H1 (cell line): ENCODE measurements at regions not wholly inside any gene's neighbourhood (a gene's known extent, or its start where the extent isn't known, plus 50 kb on each side); places are given as distances from the start of the nearest gene placed in this dataset.

Experiments
- CTCF ChIA-PET: fragments of 300-600 bp; sonication (Branson Sonifier 250); formaldehyde crosslinking; loops from one replicate; lab custom pipeline; 2021; ENCODE audit not compliant: partially characterized antibody; lab: Charles Lee
- POLR2A ChIA-PET: fragments of 300-600 bp; sonication (Branson Sonifier 250); formaldehyde crosslinking; loops from one replicate; lab custom pipeline; 2021; ENCODE audit warnings: inconsistent platforms; ENCODE audit not compliant: partially characterized antibody; lab: Charles Lee
- DNase-seq, 2 experiments: peaks; one replicate each; pipeline versions ENCODE4 v3.0.0 to v3.0.0-alpha.2; 2010 to 2022; ENCODE audit warnings: low spot score in 2 of 2, low read depth in 1 of 2, mixed read lengths in 1 of 2
- FAIRE-seq: peaks from 2 replicates; lab custom pipeline; 2011; peaks lifted over from hg19 to GRCh38; lab: Jason Lieb, UNC
- H2AFZ ChIP-seq: 2 replicates; pipeline ENCODE4 v1.8.1; 2012; ENCODE audit warnings: low read length, inconsistent platforms
- H2AK5ac ChIP-seq: 2 replicates; pipeline ENCODE4 v1.6.1; 2013; ENCODE audit warnings: low read depth, low read length
- H2BK120ac ChIP-seq: replicated peaks from 2 replicates; pipeline ENCODE3; 2013; ENCODE audit warnings: low read depth, low read length, inconsistent platforms
- H2BK12ac ChIP-seq: 2 replicates; pipeline ENCODE4 v1.6.1; 2013; ENCODE audit warnings: low read depth, low read length
- H2BK15ac ChIP-seq: 2 replicates; pipeline ENCODE4 v1.6.1; 2013; ENCODE audit warnings: low read length
- H2BK20ac ChIP-seq: 2 replicates; pipeline ENCODE4 v1.6.1; 2013; ENCODE audit warnings: low read length
- H2BK5ac ChIP-seq: 2 replicates; pipeline ENCODE4 v1.6.1; 2013; ENCODE audit warnings: low read depth, low read length
- H3K14ac ChIP-seq: 2 replicates; pipeline ENCODE4 v1.6.1; 2013; ENCODE audit warnings: inconsistent platforms; ENCODE audit not compliant: insufficient read length
- H3K18ac ChIP-seq: 2 replicates; pipeline ENCODE4 v1.6.1; 2013; ENCODE audit warnings: low read length; ENCODE audit errors: extremely low read depth
- H3K23ac ChIP-seq: 2 replicates; pipeline ENCODE4 v1.6.1; 2013; ENCODE audit warnings: inconsistent platforms; ENCODE audit not compliant: insufficient read length
- H3K23me2 ChIP-seq: 2 replicates; pipeline ENCODE4 v1.6.1; 2013; ENCODE audit warnings: low read depth, low read length
- H3K27ac ChIP-seq: 2 replicates; pipeline ENCODE4 v1.6.1; 2011; ENCODE audit warnings: low read depth, low read length, inconsistent platforms
- H3K27me3 ChIP-seq, 4 experiments: replicated peaks in 1 of 4; 1 replicate in 1 of 4; 2 replicates in 3 of 4; pipeline versions ENCODE4 v1.6.1 to v1.8.1; 2011 to 2013; ENCODE audit warnings: low read length in 3 of 4, mild to moderate bottlenecking in 3 of 4, inconsistent platforms in 2 of 4, mixed read lengths in 2 of 4, moderate library complexity in 1 of 4; ENCODE audit not compliant: control insufficient read depth in 3 of 4, insufficient read depth in 3 of 4; ENCODE audit errors: extremely low read depth in 1 of 4
- H3K36me3 ChIP-seq, 4 experiments: 2 replicates each; pipeline versions ENCODE4 v1.6.1 to v1.8.1; 2011 to 2013; ENCODE audit warnings: mild to moderate bottlenecking in 4 of 4, low read length in 3 of 4, moderate library complexity in 2 of 4, control low read depth in 1 of 4, inconsistent platforms in 1 of 4; ENCODE audit not compliant: insufficient read depth in 4 of 4, control insufficient read depth in 2 of 4
- H3K4ac ChIP-seq: replicated peaks from 2 replicates; pipeline ENCODE3; 2013; ENCODE audit warnings: low read length, low read depth, mixed read lengths, inconsistent platforms; ENCODE audit not compliant: insufficient read length
- H3K4me1 ChIP-seq, 4 experiments: replicated peaks in 1 of 4; 1 replicate in 1 of 4; 2 replicates in 3 of 4; pipeline versions ENCODE4 v1.6.1 to v1.8.1; 2011 to 2013; ENCODE audit warnings: low read length in 3 of 4, inconsistent platforms in 2 of 4, mixed read lengths in 1 of 4; ENCODE audit not compliant: insufficient read depth in 4 of 4, control insufficient read depth in 3 of 4
- H3K4me2 ChIP-seq, 2 experiments: 2 replicates each; pipeline versions ENCODE4 v1.6.1 to v1.8.1; 2011 to 2013; ENCODE audit warnings: low read depth in 2 of 2, low read length in 2 of 2, control low read depth in 1 of 2, inconsistent platforms in 1 of 2, mild to moderate bottlenecking in 1 of 2; ENCODE audit not compliant: insufficient read depth in 1 of 2
- H3K4me3 ChIP-seq, 4 experiments: fragments of 200-600, 300-600 bp in 1 of 4; sonication (generic), shearing (Covaris generic), sonication (Bioruptor Twin) in 1 of 4; 2 replicates each; pipeline versions ENCODE4 v1.5.1 to v1.8.1; 2011 to 2016; ENCODE audit warnings: low read length in 4 of 4, low read depth in 3 of 4, control low read depth in 2 of 4, inconsistent platforms in 2 of 4, mild to moderate bottlenecking in 2 of 4, mixed read lengths in 1 of 4, moderate library complexity in 1 of 4; ENCODE audit not compliant: insufficient read depth in 2 of 4; ENCODE audit errors: extremely low read depth in 1 of 4
- H3K56ac ChIP-seq: replicated peaks from 2 replicates; pipeline ENCODE3; 2013; ENCODE audit warnings: low read depth, mild to moderate bottlenecking, mixed read lengths, low read length, inconsistent platforms; ENCODE audit not compliant: insufficient read length
- H3K79me1 ChIP-seq: 2 replicates; pipeline ENCODE4 v1.6.1; 2013; ENCODE audit warnings: low read depth, low read length, control low read depth
- H3K79me2 ChIP-seq, 2 experiments: 2 replicates each; pipeline versions ENCODE4 v1.6.1 to v1.8.1; 2012 to 2013; ENCODE audit warnings: low read length in 2 of 2, mild to moderate bottlenecking in 2 of 2, inconsistent platforms in 1 of 2; ENCODE audit not compliant: insufficient read depth in 2 of 2, control insufficient read depth in 1 of 2
- H3K9ac ChIP-seq, 4 experiments: replicated peaks in 1 of 4; 1 replicate in 1 of 4; 2 replicates in 3 of 4; pipeline versions ENCODE4 v1.6.1 to v1.8.1; 2011 to 2013; ENCODE audit warnings: low read depth in 3 of 4, low read length in 3 of 4, control low read depth in 2 of 4, mild to moderate bottlenecking in 2 of 4, moderate library complexity in 2 of 4, inconsistent platforms in 1 of 4; ENCODE audit errors: extremely low read depth in 1 of 4
- H3K9me3 ChIP-seq, 2 experiments: 2 replicates each; pipeline versions ENCODE4 v1.6.1 to v1.8.1; 2012 to 2013; ENCODE audit warnings: mild to moderate bottlenecking in 2 of 2, moderate library complexity in 2 of 2, control low read depth in 1 of 2, inconsistent platforms in 1 of 2, low read depth in 1 of 2, low read length in 1 of 2, mixed read lengths in 1 of 2; ENCODE audit not compliant: insufficient read depth in 2 of 2
- H4K20me1 ChIP-seq, 2 experiments: replicated peaks in 1 of 2; 2 replicates each; pipeline versions ENCODE3 to v1.8.1; 2011 to 2013; ENCODE audit warnings: inconsistent platforms in 2 of 2, low read length in 2 of 2, mild to moderate bottlenecking in 1 of 2; ENCODE audit not compliant: insufficient read depth in 2 of 2, control insufficient read depth in 1 of 2
- H4K5ac ChIP-seq: 2 replicates; pipeline ENCODE4 v1.6.1; 2013; ENCODE audit warnings: low read length, low read depth, mixed read lengths, inconsistent platforms; ENCODE audit not compliant: insufficient read length
- H4K8ac ChIP-seq: 2 replicates; pipeline ENCODE4 v1.8.0; 2013; ENCODE audit warnings: mild to moderate bottlenecking, moderate library complexity, low read length, inconsistent platforms; ENCODE audit not compliant: insufficient read depth; ENCODE audit errors: extremely low read depth
- H4K91ac ChIP-seq: replicated peaks from 2 replicates; pipeline ENCODE3; 2013; ENCODE audit warnings: low read length, mixed read lengths, inconsistent platforms; ENCODE audit not compliant: insufficient read length
- ATF3 ChIP-seq: IDR thresholded peaks from 2 replicates; pipeline ENCODE4 v1.6.1; 2011; ENCODE audit warnings: low read depth, mild to moderate bottlenecking, low read length; ENCODE audit not compliant: insufficient read depth
- BACH1 ChIP-seq: IDR thresholded peaks from 2 replicates; pipeline ENCODE4 v1.6.1; 2012; ENCODE audit warnings: low read length, improper control_type of control experiment
- BRCA1 ChIP-seq: IDR thresholded peaks from 2 replicates; pipeline ENCODE4 v1.6.1; 2012; ENCODE audit warnings: low read depth, low read length, improper control_type of control experiment
- EP300 ChIP-seq, 2 experiments: IDR thresholded peaks; 1 replicate in 1 of 2; 2 replicates in 1 of 2; pipeline ENCODE4 v1.6.1; 2011 to 2012; ENCODE audit warnings: low read depth in 2 of 2, low read length in 2 of 2, mild to moderate bottlenecking in 2 of 2, borderline replicate concordance in 1 of 2, inconsistent platforms in 1 of 2, moderate library complexity in 1 of 2
- FOSL1 ChIP-seq: IDR thresholded peaks from 2 replicates; pipeline ENCODE4 v1.6.1; 2011; ENCODE audit warnings: mild to moderate bottlenecking, low read depth, low read length, moderate library complexity; ENCODE audit not compliant: insufficient read depth
- HDAC6 ChIP-seq: IDR thresholded peaks from one replicate; pipeline ENCODE4 v1.7.1; 2012; ENCODE audit warnings: low read depth, mild to moderate bottlenecking, inconsistent platforms, low read length, moderate library complexity
- MAFK ChIP-seq: IDR thresholded peaks from 2 replicates; pipeline ENCODE4 v1.6.1; 2012; ENCODE audit warnings: low read depth, mild to moderate bottlenecking, improper control_type of control experiment, low read length
- NANOG ChIP-seq: IDR thresholded peaks from 2 replicates; pipeline ENCODE4 v1.6.1; 2011; ENCODE audit warnings: low read length, low read depth, mild to moderate bottlenecking, inconsistent platforms; ENCODE audit not compliant: insufficient read depth, poor library complexity, severe bottlenecking
- RNF2 ChIP-seq: fragments of 200-900, 300-1000 bp; sonication (generic); IDR thresholded peaks from 2 replicates; pipeline ENCODE4 v1.7.1; 2016; ENCODE audit warnings: borderline replicate concordance, low read depth, mild to moderate bottlenecking, antibody characterized with exemption, low read length; ENCODE audit not compliant: poor library complexity, severe bottlenecking; ENCODE audit errors: missing control alignments
- SIN3A ChIP-seq, 2 experiments: IDR thresholded peaks in 1 of 2; conservative IDR thresholded peaks in 1 of 2; 2 replicates each; pipeline ENCODE4 v1.6.1; 2011 to 2012; ENCODE audit warnings: low read length in 2 of 2, improper control_type of control experiment in 1 of 2, low read depth in 1 of 2, mild to moderate bottlenecking in 1 of 2
- SP1 ChIP-seq: IDR thresholded peaks from 2 replicates; pipeline ENCODE4 v1.6.1; 2011; ENCODE audit warnings: low read depth, low read length
- SRF ChIP-seq: IDR thresholded peaks from 2 replicates; pipeline ENCODE4 v1.6.1; 2011; ENCODE audit warnings: mild to moderate bottlenecking, low read depth, low read length, moderate library complexity
- ZNF274 ChIP-seq: IDR thresholded peaks from 2 replicates; pipeline ENCODE4 v1.7.0; 2012; ENCODE audit warnings: low read length, borderline replicate concordance; ENCODE audit errors: extremely low read depth
- WGBS, 2 experiments: shearing (Covaris generic) in 1 of 2; methylation state at CpG; one replicate each; pipeline versions ENCODE4 v1.1.6 to v1.1.7; 2013 to 2015; ENCODE audit warnings: low lambda C conversion rate in 2 of 2, mixed read lengths in 2 of 2, inconsistent platforms in 1 of 2, low coverage in 1 of 2, missing lambda C conversion rate in 1 of 2; ENCODE audit not compliant: insufficient replicate concordance in 2 of 2, insufficient coverage in 1 of 2, insufficient read length in 1 of 2; ENCODE audit errors: extremely low coverage in 1 of 2, missing lambda C conversion rate in 1 of 2; 5-methylcytosine and 5-hydroxymethylcytosine counted together

DNA sequence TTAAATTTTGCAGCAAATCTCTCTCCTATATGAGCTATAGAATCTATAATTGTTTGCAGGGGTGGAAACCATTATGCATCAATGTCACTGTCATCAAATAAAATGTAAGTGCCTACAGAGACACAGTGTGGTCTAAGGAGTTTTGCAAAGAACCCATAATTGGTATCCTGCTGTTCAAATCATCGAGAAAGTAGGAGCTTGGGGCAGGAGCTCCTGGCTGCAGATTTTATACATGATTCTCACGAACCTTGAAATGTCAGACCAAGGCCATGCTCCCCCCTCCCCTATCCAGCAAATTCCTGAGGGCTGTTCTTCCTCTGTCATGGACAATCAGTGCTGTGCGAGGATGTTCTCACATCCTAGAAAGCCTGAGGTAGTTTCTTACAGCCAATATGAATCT lies 119.5 kb upstream of the CYRIA start:
- ChIA-PET CTCF (interaction anchor here (0.6 to 5.8 kb wide), 8 partner anchors 11 to 525 kb away, joined by 3 to 51 read pairs (median 3); no protein-coding TSS in a partner anchor), POLR2A (interaction anchor here (1.0 kb wide), 1 partner anchor 9 kb away, joined by 4 read pairs; no protein-coding TSS in a partner anchor)
- Histone ChIP-seq H3K79me1 (no peaks in the 10 kb centered on the region), H4K20me1 (no peaks in the 10 kb centered on the region), H3K4me2 (no peak overlapping the region), H3K4ac (no peak overlapping the region), H3K23me2 (no peaks in the 10 kb centered on the region), H2BK120ac (no peak overlapping the region), H4K91ac (no peak overlapping the region), H2AFZ (no peak overlapping the region), H2BK15ac (no peak overlapping the region), H4K5ac (no peak overlapping the region), H2BK12ac (no peak overlapping the region), H3K18ac (no peak overlapping the region), H3K9ac (no peak overlapping the region), H3K56ac (no peak overlapping the region), H3K4me1 (peaks cover 0 to 4% (median 2%) of the 10 kb centered on the region in 4 experiments; a peak in 3 of 7 replicates), H2BK20ac (no peak overlapping the region), H3K79me2 (no peaks in the 10 kb centered on the region), H3K14ac (no peak overlapping the region), H3K36me3 (no peaks in the 10 kb centered on the region), H2AK5ac (no peak overlapping the region), H3K23ac (no peak overlapping the region), H3K9me3 (peaks cover 0 to 3% of the 10 kb centered on the region in 2 experiments; a peak in 1 of 4 replicates), H2BK5ac (no peak overlapping the region), H3K4me3 (no peak overlapping the region), H3K27me3 (no peaks in the 10 kb centered on the region), H4K8ac (no peak overlapping the region), H3K27ac (no peak overlapping the region)
- DNase-seq (no peak), FAIRE-seq (no peak)
- WGBS, 2 experiments: 77% methylated on average over 3 of the region's 3 CpGs; no CpG with 5 or more reads in 1 of the 2 experiments
- no peak for TF ChIP-seq EP300 (IDR thresholded peaks at IDR 0.05; ENCODE audit: borderline replicate concordance in 1 of 2, low read depth in 2 of 2, low read length in 2 of 2)
- no peak for TF ChIP-seq HDAC6
- no peak for TF ChIP-seq RNF2
- no peak for TF ChIP-seq SIN3A (conservative IDR thresholded peaks at IDR 0.05 in 1 of 2, IDR thresholded peaks at IDR 0.05 in 1 of 2; ENCODE audit: low read depth in 1 of 2, low read length in 2 of 2)
- TF ChIP-seq MAFK: no peak
- TF ChIP-seq NANOG: no peak
- TF ChIP-seq ATF3: no peak
- no peak for TF ChIP-seq SP1
- TF ChIP-seq BRCA1: no peak
- no peak for TF ChIP-seq ZNF274
- no peak for TF ChIP-seq FOSL1
- no peak for TF ChIP-seq BACH1
- TF ChIP-seq SRF: no peak
